Embryonic facial prominence (tissue), 1 donor: ENCODE measurements at regions not wholly inside any gene's neighbourhood (a gene's known extent, or its start where the extent isn't known, plus 50 kb on each side); places are given as distances from the start of the nearest gene placed in this dataset.
"Not testable (repeated sequence)": the region's sequence is repeated elsewhere in the genome, so short reads cannot be mapped to it uniquely, and the experiment has no call there.

Source experiments
- DNase-seq: peaks from one replicate; pipeline ENCODE4 v3.0.0-alpha.2; 2016; ENCODE audit errors: extremely low spot score

GRCh38 chrX:46366381-46367207, 178.6 kb downstream of the ZNF674 start:
- no peak for DNase-seq

GRCh38 chrX:46354481-46354880, 190.7 kb downstream of the ZNF674 start:
- no peak for DNase-seq

GRCh38 chrX:46341767-46342322, 203.4 kb downstream of the ZNF674 start:
- no peak for DNase-seq

DNA sequence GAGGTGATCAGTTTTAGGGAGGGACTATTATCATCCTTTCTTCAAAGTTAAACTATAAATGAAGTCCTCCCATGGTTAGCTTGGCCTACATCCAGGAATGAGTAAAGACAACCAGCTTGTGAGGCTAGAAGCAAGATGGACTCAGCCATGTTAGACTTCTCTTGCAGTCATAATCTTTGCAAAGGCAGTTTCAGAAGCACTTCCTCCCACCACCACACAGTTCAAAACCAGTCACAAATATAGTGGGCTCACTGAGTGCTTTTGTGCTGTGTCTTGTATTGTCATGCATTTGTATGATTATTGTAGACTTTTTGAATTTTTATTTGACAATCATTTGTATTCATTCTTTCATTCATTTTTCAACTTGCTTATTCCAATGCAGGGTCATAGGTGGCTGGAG, 204.5 kb downstream of the ZNF674 start:
- DNase-seq, result no peak

DNA sequence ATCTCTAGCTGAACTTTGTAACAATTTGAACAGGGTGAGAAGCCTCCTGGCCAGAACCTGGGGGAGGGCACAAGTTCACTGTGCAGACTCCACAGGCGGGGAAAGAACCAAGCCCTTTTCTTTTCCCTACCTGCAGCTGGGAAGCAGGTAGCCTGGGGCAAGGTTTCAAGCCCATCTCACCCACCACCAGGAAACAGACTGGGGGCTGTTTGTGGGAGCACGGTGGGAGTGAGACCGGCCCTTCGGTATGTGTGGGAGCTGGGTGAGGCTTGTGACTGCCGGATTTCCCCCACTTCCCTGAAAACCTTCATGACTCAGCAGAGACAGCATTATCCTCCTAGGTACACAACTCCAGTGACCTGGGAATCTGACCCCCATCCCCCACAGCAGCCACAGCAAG, 211.7 kb downstream of the ZNF674 start:
- no peak for DNase-seq

- no peak for DNase-seq
Measured at GRCh38 chrX:46330981-46331380, 214.2 kb downstream of the ZNF674 start.

GRCh38 chrX:46330513-46330912, 214.7 kb downstream of the ZNF674 start:
- no peak for DNase-seq

DNA sequence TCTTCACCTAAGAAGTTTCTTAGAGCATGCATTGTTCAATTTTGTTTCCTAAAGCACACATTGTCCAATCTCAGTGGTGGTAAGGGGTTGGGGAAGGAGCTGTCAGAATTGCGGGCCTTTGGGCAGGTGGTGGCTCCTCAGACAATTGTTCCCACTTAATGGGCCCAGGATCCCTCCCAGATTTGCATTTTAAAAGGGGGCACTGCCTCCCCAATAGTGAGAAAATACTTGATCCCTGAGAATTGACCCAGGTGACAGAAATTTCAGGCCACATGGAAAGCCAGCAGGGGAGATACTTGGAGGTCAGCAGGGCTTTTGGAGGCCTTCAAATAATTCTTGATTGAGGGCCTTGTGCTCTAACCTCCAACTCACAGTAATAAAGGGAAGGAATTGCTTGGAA, 217.1 kb downstream of the ZNF674 start:
- no peak for DNase-seq

DNA sequence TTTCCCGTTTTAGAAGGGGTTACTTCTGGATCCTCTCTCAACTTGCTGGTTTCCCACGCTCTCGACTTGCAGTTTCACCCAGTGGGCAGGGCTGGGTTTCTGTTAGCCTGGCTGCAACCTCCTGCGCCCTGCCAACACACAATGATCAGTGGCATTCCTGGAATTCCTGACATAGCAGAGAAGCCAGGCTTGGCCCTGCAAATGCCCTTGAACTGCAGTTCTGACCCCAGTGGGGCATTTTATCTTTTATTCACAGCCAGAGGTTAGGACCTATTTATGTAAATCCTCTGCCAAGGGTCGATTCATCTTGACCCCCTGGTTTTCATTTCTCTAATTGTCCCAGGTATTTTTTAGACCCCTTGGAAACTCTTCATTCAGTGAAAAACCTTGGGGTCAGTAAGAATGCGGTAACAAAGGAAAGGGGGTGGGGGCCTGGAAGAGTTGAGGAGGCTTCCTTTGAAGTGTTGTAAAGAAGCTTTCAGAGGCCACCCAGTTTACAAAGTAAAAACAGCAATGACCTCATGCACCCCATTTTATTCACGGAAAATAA, 217.6 kb downstream of the ZNF674 start:
- DNase-seq, result no peak

- DNase-seq, result no peak
Measured at GRCh38 chrX:46326161-46326560, 219.1 kb downstream of the ZNF674 start.

DNA sequence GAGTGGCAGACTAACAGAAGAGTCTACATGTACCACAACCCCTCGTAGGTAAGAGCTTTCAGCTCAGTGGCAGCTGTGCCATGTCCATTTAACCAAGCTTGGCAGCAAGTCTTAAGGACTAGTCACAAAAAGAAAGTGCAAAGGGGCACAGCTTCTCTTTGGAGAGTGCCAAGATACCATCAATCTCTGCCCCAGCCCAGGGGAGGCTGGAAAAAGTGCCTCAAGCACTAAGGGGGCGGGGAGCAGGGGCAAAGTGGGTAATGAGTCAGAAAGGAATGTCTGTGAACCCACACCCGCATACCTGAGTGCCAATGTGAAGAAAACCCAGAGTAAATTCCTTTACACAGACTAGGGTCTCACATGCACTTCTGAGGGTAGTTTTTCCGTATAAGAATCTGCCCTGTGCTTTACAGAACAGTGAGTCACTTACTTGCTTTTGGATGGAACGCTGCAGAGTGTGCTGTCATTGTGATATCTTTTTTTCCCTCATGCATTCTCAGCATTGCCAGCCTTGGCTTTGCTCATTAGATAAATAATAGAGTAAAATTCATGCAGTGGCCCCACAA, 219.8 kb downstream of the ZNF674 start:
- no peak for DNase-seq

DNA sequence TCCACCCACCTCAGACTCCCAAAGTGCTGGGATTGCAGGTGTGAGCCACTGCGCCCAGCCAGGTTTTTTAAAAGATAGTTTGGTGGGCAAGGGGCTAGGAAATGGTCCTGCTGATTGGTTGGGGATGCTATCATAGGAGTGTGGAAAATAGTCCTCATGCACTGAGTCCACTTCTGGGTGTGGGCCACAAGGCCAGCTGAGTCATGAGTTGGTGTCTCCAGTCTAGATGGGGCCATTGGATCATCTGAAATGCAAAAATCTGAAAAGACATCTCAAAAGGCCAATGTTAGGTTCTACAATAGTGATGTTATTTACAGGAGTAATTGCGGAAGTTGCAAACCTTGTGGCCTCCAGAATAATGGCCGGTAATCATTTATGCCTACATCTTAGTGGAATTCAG, 221.1 kb downstream of the ZNF674 start:
- DNase-seq, result no peak

- DNase-seq, result not testable (repeated sequence)
Measured at GRCh38 chrX:46322929-46323328, 222.3 kb downstream of the ZNF674 start.

GRCh38 chrX:46321676-46322075, 223.5 kb downstream of the ZNF674 start:
- no peak for DNase-seq

DNA sequence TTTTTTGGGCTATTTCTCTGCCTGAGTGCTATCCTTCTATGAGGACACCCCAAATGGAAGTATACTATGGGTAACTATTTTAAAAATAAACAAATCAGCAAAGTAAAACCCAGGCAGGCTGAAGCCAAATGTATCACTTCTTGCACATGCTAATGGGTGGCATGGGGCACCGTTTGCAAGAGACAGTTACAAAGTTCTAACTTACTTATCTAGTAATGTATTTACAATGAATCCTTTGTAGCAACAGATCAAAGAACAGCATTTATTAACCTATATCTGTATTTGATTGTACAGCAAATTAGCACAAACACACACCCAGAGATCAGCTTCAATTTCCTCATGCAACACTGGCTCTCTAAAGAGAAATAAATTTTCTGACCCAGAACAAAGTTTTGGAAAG, 225.5 kb downstream of the ZNF674 start:
- DNase-seq, result no peak

DNA sequence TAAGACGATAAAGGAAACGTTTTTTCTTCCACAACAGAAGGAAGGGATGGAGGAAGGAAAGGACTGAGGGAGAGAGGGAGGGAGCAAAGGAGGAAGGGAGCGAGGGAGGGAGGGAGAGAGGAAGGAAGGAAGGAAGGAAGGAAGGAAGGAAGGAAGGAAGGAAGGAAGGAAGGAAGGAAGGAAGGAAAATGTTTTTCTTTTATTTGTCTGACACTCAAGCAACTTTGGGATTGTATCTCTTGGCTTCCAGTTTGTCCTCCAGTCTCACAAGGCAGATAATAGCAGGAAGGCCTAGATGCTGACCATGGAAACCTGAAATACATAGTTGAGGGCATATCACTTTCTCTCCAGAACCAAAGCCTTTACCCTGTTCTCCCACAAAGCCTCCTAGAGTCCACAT, 226.7 kb downstream of the ZNF674 start:
- DNase-seq, result no peak

GRCh38 chrX:46317163-46317562, 228.1 kb downstream of the ZNF674 start:
- DNase-seq, result no peak

- no peak for DNase-seq
Measured at GRCh38 chrX:46311581-46312120, 233.6 kb downstream of the ZNF674 start.

DNA sequence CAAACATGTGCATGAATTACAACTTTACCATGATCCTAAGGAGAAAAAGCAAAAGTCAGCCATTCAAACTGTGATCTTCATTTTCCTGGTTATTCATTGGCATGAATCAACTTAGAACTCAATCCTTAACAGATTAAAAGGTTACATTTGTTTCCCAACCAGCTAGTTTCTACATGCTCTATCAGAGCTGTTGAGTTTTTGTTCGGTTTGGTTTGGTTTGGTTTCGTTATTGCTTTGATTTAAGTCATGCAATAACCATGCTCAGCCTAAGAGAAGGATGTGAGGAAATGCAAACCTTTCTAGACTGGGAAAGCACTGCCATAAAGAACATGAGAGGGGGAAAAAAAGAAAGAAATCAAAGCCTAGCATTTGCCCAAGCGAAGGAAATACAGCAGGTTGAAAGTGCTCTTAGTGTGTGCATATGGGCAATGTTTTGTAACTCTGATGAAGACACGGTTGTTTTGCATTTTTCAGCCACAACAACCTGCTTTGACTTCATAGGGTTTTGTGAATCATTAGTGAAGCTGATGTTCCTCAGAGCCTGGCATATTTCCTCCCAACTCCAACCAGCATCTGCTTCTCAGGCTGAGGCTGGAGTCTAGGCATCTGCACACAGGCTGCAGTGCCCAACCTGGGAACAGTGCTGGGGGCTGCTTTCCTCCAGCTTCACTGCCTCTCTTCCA, 234.3 kb downstream of the ZNF674 start:
- no peak for DNase-seq

GRCh38 chrX:46308110-46308509, 237.1 kb downstream of the ZNF674 start:
- no peak for DNase-seq

DNA sequence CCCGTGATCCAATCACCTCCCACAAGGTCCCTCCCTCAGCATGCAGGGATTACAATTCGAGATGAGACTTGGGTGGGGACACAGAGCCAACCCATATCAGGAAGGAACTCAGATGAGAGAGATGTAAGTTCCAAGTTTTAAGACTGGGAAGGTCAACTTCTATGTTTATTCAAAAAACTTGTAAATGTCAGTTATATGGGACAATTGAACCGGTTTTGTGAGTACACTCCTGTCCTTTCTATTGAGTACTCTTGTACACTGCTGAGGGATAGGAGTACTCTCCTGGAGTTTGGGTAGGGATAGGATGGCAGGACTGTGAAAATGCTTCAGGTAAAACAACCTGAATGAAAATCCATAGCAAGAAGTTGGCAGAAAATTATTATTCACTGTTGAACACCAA, 239.1 kb downstream of the ZNF674 start:
- DNase-seq, result no peak

- no peak for DNase-seq
Measured at GRCh38 chrX:46305431-46305830, 239.8 kb downstream of the ZNF674 start.
